ENCODE measurements at regions not wholly inside any gene's neighbourhood (a gene's known extent, or its start where the extent isn't known, plus 50 kb on each side); places are given as distances from the start of the nearest gene placed in this dataset.

DNA sequence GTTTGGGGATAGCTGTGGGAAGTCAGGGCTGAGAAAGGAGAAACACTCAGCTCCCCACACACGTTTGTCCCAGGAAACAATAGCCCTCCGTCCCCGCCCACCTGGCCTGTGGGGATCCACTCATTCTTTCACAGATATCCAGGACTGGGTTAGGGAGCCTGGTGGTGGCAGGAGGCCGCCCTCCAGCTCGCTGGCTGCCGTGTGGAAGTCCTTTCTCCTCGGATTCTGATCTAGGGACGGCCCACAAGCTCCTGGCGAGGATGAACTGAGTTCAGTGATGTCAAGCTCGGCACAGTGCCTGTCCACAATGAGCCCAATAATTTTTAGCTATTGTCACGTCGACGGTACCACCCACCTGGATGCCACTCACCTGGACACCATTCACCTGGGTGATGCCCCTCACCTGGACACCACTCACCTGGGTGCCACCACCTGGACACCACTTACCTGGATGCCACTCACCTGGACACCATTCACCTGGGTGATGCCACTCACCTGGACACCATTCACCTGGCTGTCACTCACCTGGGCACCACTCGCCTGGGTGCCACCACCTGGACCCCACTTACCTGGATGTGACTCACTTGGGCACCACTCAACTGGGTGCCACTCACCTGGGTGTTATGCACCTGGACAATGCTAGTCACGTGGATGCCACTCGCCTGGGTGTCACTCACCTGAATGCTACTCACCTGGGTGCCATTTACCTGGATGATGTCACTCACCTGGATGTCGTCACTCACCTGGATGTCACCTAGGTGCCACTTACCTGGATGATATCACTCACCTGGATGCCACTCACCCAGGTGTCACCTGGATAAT lies 172.5 kb upstream of the FOXF1 start:
- no peaks in the 10 kb centered on the region for H3K4me1 Mint-ChIP-seq (ENCODE audit: low read depth)
- H3K27me3 Mint-ChIP-seq = peaks cover 17% of the 10 kb centered on the region
- ChIA-PET POLR2A (no interaction called here), CTCF (no interaction called here)
- no peak overlapping the region for H3K4me3 Mint-ChIP-seq
- peaks cover 4% of the 10 kb centered on the region for H3K9me3 Mint-ChIP-seq
- no peak overlapping the region for H3K27ac Mint-ChIP-seq
- intact Hi-C loops (cut with micrococcal nuclease) = no loop called here
- no peak for DNase-seq
- H3K36me3 Mint-ChIP-seq = no peaks in the 10 kb centered on the region

DNA sequence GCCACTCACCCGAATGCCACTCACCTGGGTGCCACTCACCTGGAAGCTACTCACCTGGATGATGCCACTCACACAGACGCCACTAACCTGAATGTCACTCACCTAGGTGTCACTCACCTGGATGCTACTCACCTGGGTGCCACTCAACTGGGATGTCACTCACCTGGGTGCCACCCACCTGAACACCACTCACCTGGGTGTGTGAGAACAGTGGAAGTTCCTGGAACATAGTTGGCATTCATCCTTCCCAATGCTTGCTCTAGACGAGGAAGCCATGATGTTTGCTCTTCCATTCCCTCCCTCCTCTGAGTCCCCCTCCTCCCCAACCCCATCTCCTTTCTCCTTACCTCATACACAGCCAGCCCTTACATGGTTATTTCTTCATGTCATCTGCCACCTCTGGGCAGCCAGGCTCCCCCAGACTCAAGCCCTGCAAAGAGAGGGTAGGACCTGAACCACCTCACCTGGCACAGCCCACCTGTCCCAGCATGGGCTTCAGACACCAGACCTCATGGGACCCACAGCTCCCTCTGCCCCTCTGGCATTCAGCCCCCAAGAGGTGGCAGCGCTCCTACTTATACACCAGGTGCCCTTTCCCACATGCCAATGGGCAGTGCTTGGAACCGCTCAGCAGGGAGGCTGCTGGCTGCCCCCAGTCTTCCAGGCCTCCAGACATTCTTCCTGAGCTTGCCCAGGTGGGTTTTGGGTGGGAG lies 171.8 kb upstream of the FOXF1 start:
- Mint-ChIP-seq H3K4me3 (no peak overlapping the region), H3K4me1 (ENCODE audit: low read depth) (no peaks in the 10 kb centered on the region), H3K27ac (no peak overlapping the region), H3K9me3 (peaks cover 4% of the 10 kb centered on the region), H3K27me3 (peaks cover 15% of the 10 kb centered on the region), H3K36me3 (no peaks in the 10 kb centered on the region)
- no peak for DNase-seq
- POLR2A ChIA-PET = no interaction called here
- intact Hi-C loops (cut with micrococcal nuclease) = no loop called here
- CTCF ChIA-PET = no interaction called here

DNA sequence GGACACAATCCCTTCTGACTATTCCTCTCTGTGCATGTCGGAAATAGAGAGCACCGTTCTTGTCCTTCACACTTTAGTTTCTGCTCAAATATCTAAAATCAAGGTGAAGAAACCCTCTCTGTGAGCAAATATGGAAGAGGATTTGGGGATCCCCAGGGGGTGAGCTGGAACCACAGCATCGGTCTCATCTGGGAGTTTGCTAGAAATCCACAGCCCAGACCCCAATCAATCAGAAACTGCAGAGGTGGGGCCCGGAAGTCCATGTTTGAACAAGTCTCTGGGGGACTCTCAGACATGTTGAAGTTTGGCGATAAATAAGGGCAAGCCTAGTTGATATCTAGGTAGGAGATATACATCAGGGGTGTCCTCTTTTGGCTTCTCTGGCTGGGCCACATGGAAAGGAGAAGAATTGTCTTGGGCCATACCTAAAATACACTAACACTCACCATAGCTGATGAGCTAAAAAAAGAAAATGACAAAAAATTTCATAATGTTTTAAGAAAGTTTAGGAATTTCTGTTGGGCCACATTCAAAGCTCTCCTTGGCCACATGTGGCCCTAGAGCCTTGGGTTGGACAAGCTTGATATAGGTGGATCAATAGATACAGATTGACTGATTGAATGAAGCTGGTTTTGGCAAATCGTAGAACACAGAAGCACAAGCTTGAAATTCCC lies 168.0 kb upstream of the FOXF1 start:
- H3K36me3 Mint-ChIP-seq = no peaks in the 10 kb centered on the region
- ChIA-PET CTCF (interaction anchor here (1.5 to 1.6 kb wide), 2 partner anchors 9 to 175 kb away, joined by 5 to 12 read pairs; no protein-coding TSS in a partner anchor), POLR2A (no interaction called here)
- no peak for DNase-seq
- intact Hi-C loops (cut with micrococcal nuclease) = no loop called here
- no peaks in the 10 kb centered on the region for H3K4me1 Mint-ChIP-seq (ENCODE audit: low read depth)
- H3K27me3 Mint-ChIP-seq = peaks cover 25% of the 10 kb centered on the region
- H3K9me3 Mint-ChIP-seq = peaks cover 4% of the 10 kb centered on the region
- no peak overlapping the region for H3K27ac Mint-ChIP-seq
- no peak overlapping the region for H3K4me3 Mint-ChIP-seq

DNA sequence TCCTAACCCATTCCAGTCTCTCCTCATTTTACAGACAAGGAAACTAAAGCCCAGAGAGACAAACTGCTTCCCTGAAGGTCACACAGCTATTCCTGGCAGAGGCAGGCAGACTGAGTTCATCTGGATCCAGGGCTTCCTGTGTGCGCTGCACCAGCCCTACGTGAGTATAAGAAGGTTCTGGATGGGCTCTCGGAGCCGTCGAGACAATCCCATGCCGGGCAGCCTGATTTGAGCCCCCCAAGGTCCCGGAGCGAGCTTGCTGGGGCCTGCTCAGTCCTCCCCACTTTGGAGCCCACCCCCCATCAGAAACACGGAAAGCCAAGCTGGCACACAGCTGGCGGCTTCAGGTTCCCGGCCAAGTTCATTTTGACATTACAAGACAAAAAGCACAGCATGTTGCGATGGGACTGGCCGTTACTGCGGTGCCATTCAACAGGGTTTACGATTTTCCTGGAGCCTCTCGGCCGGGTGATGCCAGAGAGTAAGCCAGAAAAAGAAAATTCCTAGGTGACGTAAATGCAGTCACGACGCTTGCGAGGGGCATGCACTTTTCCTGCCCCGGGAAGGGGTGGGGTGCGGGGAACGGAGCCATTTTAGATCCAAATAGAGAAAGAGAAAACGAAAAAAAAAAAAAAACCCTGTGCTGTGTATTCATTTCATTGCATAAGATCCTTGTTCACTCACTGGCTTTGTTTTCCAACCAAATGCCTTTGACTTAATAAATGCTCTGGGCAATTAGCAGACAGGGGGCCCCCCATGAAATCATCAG lies 167.1 kb upstream of the FOXF1 start:
- intact Hi-C loops (cut with micrococcal nuclease) = no loop called here
- no peak for DNase-seq
- ChIA-PET POLR2A (no interaction called here), CTCF (interaction anchor here (0.8 to 1.6 kb wide), 3 partner anchors 8 to 175 kb away, joined by 3 to 12 read pairs (median 5); no protein-coding TSS in a partner anchor)
- peaks cover 3% of the 10 kb centered on the region for H3K9me3 Mint-ChIP-seq
- no peaks in the 10 kb centered on the region for H3K4me1 Mint-ChIP-seq (ENCODE audit: low read depth)
- no peaks in the 10 kb centered on the region for H3K36me3 Mint-ChIP-seq
- no peak overlapping the region for H3K27ac Mint-ChIP-seq
- H3K27me3 Mint-ChIP-seq = peaks cover 27% of the 10 kb centered on the region
- H3K4me3 Mint-ChIP-seq = no peak overlapping the region

DNA sequence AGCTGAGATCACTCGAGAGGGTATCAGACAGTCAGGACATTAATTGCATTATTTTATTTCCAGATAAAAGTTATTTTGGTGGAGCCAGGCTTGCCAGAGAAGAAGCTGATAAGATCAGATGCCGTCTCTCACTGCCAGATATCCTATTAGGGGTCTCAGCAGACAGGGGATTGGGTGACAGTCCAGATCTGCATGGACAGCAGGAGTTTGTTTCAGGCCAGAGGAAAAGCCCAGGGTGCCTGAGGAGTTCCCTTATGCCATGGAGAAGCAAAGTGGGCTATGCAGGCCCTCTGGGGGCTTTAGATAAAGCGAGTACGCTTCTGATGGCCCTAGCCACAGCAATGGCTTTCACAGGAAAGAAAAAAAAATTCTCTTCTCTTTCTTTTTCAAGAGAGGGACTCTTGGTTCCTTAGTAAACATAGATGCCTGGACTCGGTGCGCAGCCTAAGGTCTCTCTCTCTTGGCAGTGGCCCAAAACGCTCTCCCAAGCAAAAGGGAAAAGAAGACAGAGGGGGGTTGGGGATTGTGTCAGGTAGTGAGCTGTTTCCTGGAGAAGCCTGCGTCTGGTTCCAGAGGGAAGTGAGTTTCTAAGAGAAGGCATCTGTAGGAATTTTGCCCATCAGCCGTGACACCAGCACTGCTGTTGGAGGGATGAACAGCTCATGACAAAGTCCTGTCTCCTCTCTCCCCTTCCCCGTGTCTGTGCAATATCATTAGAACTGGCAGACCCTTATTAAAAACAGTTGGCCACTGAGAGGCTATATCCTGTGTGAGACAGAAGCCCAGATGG lies 166.3 kb upstream of the FOXF1 start:
- Mint-ChIP-seq H3K36me3 (no peaks in the 10 kb centered on the region), H3K27me3 (peaks cover 27% of the 10 kb centered on the region), H3K9me3 (no peaks in the 10 kb centered on the region), H3K4me3 (no peak overlapping the region), H3K4me1 (ENCODE audit: low read depth) (no peaks in the 10 kb centered on the region), H3K27ac (no peak overlapping the region)
- ChIA-PET POLR2A (no interaction called here), CTCF (interaction anchor here (0.8 kb wide), 1 partner anchor 8 kb away, joined by 3 read pairs; no protein-coding TSS in a partner anchor)
- intact Hi-C loops (cut with micrococcal nuclease) = no loop called here
- DNase-seq = no peak

DNA sequence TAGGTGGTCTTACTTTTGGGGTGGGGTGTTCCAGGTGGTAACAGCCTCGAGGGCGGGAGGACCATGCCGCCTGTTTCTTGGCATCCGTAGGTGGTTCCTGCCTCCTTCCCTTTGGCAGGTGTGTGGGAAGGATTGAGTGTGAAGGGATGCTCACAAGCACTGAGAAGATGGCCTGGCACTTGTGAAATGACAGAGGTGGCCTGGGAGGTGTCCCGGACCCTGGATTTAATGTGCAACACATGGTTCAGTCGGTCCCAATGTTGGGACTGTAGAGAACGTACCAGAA lies 165.8 kb upstream of the FOXF1 start:
- H3K27ac Mint-ChIP-seq = no peak overlapping the region
- ChIA-PET POLR2A (no interaction called here), CTCF (no interaction called here)
- H3K27me3 Mint-ChIP-seq = peaks cover 32% of the 10 kb centered on the region
- no peak for DNase-seq
- intact Hi-C loops (cut with micrococcal nuclease) = no loop called here
- no peaks in the 10 kb centered on the region for H3K36me3 Mint-ChIP-seq
- no peaks in the 10 kb centered on the region for H3K9me3 Mint-ChIP-seq
- no peaks in the 10 kb centered on the region for H3K4me1 Mint-ChIP-seq (ENCODE audit: low read depth)
- H3K4me3 Mint-ChIP-seq = no peak overlapping the region

DNA sequence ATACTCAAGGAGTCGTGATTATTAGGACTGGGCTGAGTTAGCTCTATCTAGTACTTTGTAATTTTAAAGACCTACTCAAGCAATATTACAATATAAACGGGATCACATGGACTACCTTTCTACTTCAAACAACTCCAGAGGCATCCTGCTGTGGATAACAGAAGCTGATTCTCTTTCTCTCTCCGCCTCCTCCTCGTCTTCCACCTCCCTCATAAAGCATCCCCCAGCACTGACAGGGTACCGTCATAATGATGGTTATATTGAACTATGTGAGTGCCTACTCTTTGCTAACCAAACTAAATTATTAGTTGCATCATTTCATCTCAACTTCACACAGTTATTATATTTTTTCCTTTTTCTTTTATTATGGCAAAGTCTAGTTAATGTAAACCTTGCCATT lies 165.4 kb upstream of the FOXF1 start:
- no peak overlapping the region for H3K27ac Mint-ChIP-seq
- no peaks in the 10 kb centered on the region for H3K9me3 Mint-ChIP-seq
- ChIA-PET CTCF (no interaction called here), POLR2A (no interaction called here)
- no peak for DNase-seq
- peaks cover 34% of the 10 kb centered on the region for H3K27me3 Mint-ChIP-seq
- H3K4me1 Mint-ChIP-seq (ENCODE audit: low read depth) = no peaks in the 10 kb centered on the region
- intact Hi-C loops (cut with micrococcal nuclease) = no loop called here
- no peaks in the 10 kb centered on the region for H3K36me3 Mint-ChIP-seq
- H3K4me3 Mint-ChIP-seq = no peak overlapping the region

DNA sequence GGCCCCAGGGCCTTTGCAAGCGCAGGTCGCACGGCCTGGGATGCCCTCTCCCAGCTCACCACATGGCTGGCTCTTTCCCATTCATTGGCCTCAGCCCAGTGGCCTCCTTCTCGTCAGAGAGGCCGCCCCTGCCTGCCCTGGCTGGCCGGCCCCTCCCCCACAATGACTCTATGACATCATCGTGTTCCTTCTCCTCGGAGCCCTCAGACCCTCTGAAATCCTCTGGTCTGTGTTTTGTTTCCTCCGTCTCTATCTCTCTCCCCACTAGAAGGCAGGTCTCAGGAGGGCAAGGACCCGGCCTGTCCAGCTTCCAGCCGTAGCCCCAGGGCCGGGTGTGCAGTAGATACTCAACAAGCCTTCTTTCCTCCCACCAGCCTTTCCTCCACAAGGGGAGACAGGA lies 164.8 kb upstream of the FOXF1 start:
- Mint-ChIP-seq H3K36me3 (no peaks in the 10 kb centered on the region), H3K27me3 (peaks cover 34% of the 10 kb centered on the region), H3K27ac (no peak overlapping the region), H3K4me1 (ENCODE audit: low read depth) (no peaks in the 10 kb centered on the region), H3K4me3 (no peak overlapping the region), H3K9me3 (no peaks in the 10 kb centered on the region)
- CTCF ChIA-PET = no interaction called here
- POLR2A ChIA-PET = no interaction called here
- intact Hi-C loops (cut with micrococcal nuclease) = no loop called here
- DNase-seq = no peak

DNA sequence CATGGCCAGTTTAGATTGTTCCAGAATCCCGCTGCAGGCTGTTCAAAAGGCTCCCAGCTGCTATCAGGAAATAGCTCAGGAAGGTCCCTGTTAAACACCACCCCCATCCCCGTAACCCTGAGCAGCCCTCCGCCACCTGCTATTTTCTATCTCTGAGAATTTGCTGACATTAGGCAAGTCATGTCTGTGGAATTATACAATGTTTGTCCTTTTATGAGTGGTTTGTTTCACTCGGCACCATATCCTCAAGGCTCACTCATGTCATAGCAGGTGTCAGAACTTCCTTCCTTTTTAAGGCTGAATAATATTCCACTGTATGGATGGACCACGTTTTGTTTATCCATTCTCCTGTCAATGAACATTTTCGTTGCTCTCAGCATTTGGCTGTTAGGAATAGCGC lies 164.3 kb upstream of the FOXF1 start:
- no peaks in the 10 kb centered on the region for H3K9me3 Mint-ChIP-seq
- POLR2A ChIA-PET = no interaction called here
- CTCF ChIA-PET = no interaction called here
- no peak overlapping the region for H3K4me3 Mint-ChIP-seq
- DNase-seq = no peak
- intact Hi-C loops (cut with micrococcal nuclease) = no loop called here
- no peaks in the 10 kb centered on the region for H3K4me1 Mint-ChIP-seq (ENCODE audit: low read depth)
- H3K27me3 Mint-ChIP-seq = peaks cover 38% of the 10 kb centered on the region
- no peaks in the 10 kb centered on the region for H3K36me3 Mint-ChIP-seq
- no peak overlapping the region for H3K27ac Mint-ChIP-seq

DNA sequence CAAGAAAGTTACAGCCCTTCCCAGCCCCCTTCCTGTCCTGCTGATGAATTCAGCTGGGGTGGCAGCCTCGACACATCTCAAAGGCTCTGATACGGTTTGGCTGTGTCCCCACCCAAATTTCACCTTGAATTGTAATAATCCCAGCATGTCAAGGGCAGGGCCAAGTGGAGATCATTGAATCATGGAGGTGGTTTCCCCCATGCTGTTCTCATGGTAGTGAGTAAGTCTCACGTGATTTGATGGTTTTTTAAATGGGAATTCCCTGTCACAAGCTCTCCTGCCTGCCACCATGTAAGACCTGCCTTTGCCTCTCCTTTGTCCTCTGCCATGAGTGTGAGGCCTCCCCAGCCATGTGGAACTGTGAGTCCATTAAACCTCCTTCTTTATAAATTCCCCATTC lies 163.2 kb upstream of the FOXF1 start:
- Mint-ChIP-seq H3K27me3 (peaks cover 38% of the 10 kb centered on the region), H3K36me3 (no peaks in the 10 kb centered on the region), H3K4me3 (no peak overlapping the region), H3K27ac (no peak overlapping the region), H3K4me1 (ENCODE audit: low read depth) (no peaks in the 10 kb centered on the region), H3K9me3 (no peaks in the 10 kb centered on the region)
- DNase-seq = no peak
- ChIA-PET CTCF (no interaction called here), POLR2A (no interaction called here)
- intact Hi-C loops (cut with micrococcal nuclease) = no loop called here

DNA sequence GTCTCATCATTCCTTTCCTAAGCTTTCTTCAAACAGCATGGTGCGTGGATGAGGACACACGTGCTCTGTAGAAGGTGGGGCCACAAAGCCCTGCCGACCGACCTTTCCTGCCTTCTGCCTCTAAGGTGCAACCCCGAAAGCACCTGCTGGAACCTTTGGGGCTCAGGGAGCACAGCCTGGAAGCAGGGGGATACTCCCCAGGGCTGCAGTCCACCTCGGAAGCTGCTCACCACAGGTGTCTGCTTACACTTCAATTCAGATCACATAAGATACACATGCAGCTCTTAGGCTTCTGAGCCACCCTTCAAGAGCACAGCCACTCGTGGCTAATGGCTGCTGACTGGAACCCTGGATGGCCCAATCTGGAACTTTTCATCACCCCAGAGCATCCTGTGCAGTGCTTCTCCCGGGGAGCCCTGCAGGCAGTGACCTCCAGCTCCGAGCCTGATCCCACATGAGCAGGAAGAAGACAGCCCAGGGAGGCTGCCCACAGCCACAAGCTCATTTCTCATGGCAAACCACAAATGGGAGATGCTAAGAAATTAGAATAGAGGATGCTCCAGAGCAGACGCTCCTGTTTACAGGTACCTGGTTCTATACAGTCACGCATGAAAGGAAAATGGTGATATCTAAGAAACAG lies 162.3 kb upstream of the FOXF1 start:
- Mint-ChIP-seq H3K9me3 (no peaks in the 10 kb centered on the region), H3K4me3 (no peak overlapping the region), H3K27ac (no peak overlapping the region), H3K36me3 (no peaks in the 10 kb centered on the region), H3K4me1 (ENCODE audit: low read depth) (no peaks in the 10 kb centered on the region), H3K27me3 (peaks cover 34% of the 10 kb centered on the region)
- intact Hi-C loops (cut with micrococcal nuclease) = no loop called here
- ChIA-PET POLR2A (no interaction called here), CTCF (no interaction called here)
- no peak for DNase-seq
